NCI-H226 (cell line): ENCODE measurements at regions not wholly inside any gene's neighbourhood (a gene's known extent, or its start where the extent isn't known, plus 50 kb on each side); places are given as distances from the start of the nearest gene placed in this dataset.
"Not testable (repeated sequence)": the region's sequence is repeated elsewhere in the genome, so short reads cannot be mapped to it uniquely, and the experiment has no call there.

Source experiments
- DNase-seq: peaks from one replicate; pipeline ENCODE4 v3.0.0-alpha.2; 2015

DNA sequence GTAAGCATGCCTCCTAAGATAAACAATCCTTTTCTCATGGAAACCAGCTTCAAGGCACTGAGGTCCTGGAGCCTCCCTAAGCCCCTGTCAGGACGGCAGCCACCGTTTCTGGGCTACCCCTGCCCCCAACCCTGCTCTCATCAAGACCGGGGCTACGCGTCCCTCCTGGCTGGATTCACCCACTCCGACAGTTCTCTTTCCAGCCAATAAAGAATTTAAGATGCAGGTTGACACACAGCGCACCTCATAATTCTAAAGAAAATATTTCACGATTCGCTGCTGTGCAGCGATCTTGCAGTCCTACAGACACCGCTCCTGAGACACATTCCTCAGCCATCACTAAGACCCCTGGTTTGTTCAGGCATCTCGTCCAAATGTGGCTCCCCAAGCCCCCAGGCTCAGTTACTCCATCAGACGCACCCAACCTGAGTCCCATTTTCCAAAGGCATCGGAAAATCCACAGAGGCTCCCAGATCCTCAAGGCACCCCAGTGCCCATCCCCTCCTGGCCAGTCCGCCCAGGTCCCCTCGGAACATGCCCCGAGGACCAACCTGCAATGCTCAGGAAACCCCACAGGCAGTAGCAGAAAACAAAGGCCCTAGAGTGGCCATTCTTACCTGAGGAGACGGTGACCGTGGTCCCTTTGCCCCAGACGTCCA lies 336.3 kb downstream of the TMEM121 start:
- DNase-seq: no peak

DNA sequence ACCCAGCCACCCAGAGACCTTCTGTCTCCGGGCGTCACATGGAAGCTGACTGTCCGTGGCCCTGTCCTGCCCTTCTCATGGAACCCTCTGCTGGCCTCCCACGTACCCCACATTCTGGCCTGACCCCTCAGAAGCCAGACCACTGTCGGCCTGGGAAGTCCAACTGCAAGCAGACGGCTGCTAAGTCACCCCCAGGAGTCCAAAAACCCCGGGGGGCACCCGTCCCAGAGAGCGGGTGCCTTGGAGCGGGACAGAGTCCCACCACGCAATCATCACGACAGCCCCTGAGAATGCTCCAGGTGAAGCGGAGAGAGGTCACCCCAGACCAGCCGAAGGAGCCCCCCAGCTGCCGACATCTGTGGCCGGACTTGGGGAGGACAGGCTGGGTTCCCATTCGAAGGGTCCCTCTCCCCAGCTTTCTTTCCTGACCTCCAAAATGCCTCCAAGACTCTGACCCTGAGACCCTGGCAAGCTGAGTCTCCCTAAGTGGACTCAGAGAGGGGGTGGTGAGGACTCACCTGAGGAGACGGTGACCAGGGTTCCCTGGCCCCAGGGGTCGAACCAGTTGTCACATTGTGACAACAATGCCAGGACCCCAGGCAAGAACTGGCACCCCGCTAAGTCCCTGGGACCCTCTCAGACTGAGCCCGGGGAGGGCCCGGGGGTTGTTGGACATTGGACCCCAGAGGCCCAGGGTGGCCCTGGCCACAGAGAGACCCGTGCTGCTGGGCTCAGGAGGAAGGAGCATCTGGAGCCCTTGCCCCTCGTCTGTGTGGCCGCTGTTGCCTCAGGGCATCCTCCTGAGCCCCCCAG lies 337.1 kb downstream of the TMEM121 start:
- no peak for DNase-seq

DNA sequence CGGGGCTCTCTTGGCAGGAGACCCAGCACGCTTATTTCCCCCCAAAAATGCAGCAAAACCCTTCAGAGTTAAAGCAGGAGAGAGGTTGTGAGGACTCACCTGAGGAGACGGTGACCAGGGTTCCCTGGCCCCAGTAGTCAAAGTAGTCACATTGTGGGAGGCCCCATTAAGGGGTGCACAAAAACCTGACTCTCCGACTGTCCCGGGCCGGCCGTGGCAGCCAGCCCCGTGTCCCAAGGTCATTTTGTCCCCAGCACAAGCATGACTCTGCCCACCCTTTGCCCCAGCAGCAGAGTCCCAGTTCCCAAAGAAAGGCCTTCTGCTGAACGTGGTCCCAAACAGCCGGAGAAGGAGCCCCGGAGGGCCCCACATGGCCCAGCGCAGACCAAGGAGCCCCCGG lies 337.7 kb downstream of the TMEM121 start:
- DNase-seq: no peak

DNA sequence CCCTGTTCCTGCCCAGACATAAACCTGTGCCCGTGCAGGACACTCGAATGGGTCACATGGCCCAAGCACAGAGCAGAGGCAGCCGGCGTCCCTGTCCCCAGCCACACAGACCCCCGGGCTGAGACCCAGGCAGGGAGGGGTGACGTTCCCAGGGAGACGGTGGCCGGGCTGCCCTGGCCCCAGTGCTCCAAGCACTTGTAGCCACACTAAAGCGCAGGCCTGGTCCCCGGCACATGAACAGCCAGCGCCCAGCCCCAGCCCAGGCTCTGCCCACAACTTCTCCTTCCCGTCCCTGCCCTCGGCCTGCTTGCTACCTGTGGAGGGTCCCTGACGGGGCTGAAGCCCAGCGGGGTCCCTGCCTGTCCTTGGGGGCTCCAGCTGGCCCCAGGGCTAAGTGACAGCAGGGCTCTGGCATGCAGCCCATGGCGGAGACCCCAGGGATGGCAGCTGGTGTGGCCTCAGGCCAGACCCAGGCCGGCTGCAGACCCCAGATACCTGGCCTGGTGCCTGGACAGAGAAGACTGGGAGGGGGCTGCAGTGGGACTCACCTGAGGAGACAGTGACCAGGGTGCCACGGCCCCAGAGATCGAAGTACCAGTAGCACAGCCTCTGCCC lies 338.4 kb downstream of the TMEM121 start:
- DNase-seq: no peak

DNA sequence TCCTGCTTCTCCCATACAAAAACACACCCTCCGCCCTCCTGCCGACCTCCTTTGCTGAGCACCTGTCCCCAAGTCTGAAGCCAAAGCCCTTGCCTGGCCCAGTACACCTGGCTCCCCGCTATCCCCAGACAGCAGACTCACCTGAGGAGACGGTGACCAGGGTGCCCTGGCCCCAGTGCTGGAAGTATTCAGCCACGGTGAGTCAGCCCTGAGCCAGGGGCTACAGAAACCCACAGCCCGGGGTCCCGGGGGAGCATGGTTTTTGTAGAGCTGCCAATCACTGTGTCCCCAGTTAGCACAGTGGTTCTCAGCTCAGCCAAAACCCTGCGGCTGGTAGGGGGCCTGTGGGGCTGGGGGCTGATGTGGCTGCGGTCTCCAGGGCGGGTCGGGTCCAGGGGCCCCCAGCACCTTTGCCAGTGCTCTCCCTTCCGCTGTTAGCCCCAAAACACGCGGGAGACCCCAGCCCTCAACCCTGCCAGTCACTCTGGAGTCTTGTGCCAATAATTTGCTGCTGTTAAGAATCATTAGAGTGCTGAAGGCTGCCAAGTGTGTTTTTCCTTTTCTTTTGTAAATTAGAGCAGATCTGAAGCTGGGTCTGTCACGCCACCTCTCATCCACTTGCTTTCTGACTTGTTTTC lies 339.0 kb downstream of the TMEM121 start:
- no peak for DNase-seq

DNA sequence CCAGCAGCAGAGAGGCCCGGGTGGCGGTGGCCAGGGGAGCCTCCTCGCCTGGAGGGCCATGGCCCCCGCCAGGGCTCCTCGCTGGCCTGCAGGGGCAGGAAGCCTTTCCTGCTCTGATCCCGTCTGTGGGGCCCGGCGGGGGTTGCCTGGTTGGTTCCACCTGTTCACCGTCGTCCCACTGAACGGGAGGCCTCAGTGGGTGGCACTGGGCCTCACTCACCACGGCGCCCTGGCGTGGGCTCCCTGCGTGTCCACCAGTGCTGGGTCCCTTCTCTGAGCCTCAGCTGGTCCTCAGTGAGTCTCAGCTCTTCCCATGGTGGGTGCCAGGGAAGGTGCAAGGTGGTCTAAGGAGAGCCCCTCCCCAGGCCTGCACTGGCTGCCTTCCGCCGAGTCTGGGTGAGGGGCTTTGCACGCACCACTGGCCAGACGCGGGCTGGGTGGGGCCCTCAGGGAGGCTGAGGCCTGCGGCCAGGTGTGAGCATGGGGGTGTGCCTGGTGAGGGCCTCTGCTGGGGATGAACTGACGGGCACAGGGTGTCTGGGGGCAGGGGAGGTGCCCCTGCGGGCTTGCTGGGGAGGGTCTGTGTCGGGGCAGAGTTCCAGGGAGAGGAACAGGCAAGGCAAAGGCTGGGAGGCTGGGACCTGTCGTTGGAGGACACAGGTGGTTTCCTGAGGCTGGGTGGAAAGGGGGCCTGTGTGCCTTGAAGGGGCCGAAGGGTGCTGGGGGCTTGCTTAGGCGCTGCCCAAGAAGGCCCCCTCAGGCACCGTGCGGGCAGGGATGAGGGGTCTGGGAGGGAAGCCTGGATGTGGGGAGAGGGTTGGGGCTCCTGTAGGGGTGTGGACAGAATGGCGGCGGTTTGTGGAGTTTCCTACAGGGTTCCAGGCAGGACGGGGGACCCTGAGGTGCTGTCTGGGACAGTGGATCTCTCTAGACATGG lies 339.8 kb downstream of the TMEM121 start:
- DNase-seq: no peak

DNA sequence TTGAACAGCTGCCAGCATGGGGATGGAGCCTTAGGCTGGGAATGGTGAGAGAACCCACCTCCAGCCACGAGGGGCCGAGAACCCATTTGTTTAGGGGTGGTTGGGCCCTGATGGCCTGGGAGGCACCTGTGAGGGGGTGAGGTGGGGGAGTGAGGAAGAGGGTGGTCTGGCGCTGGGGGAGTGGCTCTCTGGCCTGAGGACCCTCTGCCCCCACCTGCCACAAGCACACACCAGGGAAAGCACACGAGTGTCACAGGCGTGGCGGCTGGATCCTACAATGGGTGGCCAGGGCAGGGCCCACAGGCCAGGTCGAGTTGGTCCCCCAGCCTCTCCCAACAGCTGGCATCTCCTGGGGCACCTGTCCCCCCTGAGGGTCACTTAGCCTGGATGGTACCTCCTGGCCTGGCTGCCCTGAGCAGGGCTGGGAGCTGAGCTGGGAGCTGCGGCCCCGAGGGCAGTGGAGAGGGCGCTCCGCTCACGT lies 340.5 kb downstream of the TMEM121 start:
- DNase-seq: no peak

DNA sequence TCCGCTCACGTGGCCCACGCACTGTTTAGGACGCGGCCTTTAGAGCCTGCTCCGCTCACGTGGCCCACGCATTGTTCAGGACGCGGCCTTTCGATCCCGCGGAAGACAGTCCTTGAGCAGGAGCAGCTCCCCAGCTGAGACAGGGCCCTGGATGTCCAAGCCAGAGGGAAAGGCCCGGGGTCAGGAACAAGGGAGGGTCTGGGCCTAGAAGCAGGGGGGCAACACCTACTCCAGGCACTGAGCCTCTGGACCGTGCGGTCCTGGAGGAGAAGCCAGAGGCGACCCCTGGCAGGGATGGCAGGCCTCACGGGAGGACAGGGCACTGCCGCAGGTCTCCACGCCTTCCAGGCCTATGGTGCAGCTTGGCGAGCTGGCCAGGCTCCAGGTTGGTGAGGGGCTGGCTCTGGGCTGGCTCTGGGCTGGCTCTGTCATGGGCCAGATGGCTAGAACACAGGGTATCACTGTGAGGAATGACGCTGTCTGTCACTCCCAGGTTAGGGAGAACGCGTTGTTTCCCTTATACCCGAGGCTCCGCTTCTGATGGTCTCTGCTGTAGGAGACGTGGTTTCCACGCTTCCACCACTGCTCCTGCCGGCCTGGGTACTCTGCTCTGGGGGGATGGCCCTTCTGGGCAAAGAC lies 341.7 kb downstream of the TMEM121 start:
- no peak for DNase-seq

DNA sequence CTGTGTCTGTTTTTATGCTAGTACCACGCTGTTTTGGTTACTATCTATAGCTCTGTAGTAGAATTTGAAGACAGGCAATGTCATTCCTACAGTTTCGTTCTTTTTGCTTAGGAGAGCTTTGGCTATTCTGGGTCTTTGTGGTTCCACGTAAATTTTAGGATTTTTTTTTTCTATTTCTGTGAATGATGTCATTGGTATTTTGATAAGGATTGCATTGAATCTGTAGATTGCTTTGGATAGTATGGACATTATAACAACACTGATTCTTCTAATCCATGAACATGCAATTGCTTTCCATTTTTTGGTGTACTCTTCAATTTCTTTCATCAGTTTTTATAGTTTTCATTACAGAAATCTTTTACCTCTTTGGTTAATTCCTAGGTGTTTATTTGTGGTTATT lies 345.2 kb downstream of the TMEM121 start:
- DNase-seq: no peak

DNA sequence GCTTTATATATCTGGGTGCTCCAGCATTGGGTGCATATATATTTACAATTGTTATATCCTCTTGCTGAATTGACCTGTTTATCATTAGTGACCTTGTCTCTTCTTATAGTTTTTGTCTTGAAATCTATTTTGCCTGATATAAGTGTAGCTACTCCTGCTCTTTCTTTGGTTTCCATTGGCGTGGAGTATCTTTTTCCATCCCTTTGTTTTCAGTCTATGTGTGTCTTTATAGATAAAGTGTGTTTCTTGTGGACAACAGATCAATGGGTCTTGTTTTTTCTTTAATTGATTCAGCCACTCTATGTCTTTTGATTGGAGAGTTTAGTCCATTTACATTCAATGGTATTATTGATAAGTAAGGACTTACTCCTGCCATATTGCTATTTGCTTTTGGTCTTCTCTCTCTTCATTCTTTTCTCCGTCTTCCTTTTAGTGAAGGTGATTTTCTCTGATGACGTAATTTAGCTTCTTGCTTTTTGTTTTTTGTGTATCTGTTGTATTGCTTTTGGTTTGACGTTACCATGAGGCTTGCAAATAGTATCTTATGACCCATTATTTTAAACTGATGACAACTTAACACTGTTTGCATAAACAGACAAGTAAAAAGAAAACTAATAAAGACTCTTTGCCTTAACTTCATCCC lies 347.6 kb downstream of the TMEM121 start:
- DNase-seq: no peak

DNA sequence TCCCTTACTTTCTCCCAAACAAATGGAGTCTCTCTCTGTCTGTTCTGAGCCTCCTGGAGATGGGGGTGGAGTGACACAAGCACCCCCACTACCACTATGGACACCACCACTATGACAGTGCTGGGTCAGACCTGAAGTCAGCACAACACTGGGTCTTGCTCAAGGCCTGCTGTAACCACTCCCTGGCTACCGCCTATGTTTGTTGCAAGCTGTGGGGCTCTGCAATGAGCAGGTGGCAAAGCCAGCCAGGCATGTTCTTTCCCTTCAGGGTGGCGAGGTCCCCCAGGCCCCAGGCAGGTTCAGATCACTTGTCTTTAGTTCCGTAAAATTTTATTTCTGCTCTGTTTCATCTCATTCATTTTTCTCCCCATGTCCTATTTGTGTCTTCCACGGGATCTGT lies 349.8 kb downstream of the TMEM121 start:
- DNase-seq: no peak

DNA sequence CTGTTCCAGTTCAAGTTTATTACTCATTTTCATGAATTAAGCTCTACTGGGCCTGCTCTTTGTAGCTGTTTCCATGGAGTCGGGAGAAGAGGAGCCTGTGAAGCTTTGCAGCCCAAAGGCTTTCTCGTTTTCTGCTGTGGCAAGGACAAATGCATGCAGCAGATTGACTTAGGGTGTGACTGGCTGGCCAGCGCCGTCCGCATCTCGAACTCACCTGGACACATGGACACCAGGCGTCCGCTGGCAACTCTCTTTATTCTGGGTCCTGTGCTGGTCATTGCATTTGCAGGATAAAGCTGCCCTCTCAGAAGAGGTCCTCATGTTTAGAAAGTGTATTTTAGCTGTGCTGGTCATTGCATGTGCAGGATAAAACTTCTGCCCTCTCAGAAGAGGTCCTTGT lies 350.4 kb downstream of the TMEM121 start:
- no peak for DNase-seq

DNA sequence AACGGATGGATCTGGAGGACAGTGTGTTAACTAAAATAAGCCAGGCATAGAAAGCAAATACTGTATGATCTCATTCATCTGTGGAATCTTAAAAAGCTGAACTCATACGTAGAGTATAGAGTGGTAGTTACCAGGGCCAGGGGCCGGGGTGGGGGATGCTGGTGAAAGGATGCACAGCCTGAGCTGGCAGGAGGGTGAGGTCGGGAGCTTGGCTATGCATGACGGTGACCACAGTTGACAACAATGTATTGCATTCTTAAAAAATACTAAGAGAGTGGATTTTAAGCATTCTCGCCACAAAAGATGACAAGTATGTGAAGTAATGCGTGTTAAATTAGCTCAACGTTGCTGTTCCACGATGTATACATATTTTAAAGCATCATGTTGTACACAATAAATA lies 351.3 kb downstream of the TMEM121 start:
- no peak for DNase-seq

DNA sequence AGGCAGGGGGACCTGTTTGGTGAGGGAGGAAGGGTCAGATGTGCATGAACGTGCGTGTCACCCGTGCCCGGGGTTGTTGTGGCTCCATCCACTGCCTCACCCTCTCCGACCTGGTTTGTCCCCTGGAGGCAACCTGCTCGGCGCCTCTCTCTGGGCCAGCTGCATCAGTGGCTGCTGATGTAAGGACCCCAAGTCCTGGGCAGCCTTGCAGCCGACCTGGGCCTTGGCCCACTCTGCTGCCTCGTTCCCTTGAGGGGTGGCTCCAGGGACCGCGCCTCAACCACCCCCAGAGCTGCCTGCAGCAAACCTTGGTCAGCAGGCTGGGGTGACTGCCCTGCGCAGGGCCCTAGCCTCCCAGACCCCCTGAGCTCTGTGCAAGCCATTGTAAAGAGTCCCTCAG lies 351.7 kb downstream of the TMEM121 start:
- no peak for DNase-seq

DNA sequence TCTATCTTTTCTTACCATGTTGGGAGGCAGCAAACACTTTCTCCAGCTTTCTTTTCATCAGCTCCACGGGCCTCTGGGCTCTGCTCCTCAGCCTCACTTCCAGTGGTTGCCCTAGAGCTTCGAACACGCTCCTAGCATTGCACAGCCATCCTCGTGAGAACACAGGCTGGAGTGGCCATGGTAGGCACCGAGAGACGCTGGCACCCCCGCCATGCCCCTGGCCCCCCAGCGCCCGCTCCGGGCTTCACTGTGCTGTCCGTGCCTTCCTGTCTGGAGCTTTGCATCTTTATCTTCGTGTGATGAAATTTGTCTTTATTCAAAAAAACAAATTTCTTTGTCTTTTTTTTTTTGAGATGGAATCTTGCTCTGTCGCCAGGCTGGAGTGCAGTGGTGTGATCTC lies 352.2 kb downstream of the TMEM121 start:
- no peak for DNase-seq

DNA sequence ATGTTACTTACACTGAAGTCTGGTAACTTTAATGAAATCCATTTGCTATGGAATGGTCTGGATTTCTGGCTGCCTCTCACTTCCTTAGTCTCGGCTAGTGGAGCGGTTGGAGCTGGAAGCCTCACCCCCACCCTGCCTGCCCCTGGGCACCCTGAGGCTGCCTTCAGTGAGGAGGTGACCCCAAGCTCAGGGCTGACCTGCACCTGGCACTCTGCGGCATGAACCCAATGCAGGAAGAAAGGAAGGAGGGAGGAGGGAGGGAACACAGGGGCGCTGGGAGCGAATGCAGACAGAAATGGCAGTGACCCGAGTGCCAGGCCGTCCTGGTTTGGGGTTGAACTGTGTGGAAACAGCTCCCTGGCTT lies 353.1 kb downstream of the TMEM121 start:
- DNase-seq: no peak

DNA sequence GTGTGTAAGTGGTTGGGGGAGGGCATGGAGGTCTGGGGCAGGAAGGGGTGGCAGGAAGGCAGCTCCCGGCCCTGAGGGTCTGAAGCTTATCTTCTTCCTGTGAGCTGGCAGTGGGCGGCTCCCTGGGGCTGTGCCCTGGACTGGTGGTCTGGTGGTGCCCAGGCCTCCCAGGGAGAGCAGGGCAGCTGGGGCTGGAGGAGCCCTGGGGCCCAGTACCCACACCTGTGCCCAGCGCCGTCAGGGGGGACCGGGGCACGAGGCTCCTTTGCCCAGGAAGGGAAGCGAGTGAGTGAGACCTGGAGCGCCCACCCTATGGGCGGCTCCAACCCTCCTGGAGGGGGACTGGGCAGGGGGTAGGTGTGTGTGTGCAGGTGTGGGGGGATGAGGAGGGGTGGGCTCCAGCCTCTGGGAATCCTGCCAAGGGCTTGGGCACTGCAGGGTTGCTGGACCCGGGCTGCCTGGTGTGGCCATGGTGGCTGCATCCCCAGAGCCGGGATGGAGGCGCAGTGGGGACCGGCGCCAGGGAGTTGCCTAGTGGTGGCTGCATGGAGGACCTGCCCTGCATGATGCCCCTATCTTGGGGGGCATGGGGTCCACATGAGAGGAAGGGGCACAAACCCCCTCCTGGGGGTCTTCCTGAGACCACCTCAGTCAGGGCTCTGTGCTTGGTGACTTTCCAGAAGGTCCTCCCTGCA lies 353.6 kb downstream of the TMEM121 start:
- no peak for DNase-seq

DNA sequence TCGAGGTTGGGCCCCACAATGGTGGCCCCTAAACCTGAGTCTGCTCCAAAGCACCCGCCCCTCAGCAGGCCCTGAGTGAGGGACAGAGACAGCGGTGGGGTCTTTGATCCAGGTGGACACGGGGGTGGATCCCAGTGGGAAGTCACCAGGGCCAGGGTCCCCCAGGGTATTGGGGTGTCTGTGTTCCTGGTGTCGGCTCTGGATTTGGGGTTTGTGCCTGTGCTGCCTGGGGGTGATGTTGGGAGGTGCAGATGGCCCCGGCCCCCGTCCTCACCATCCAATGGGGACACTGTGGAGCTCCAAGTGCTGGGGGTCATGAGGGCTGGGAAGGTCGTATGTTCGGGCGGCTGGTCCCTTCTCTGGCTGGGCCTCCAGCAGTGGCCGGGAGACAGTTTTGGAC lies 354.2 kb downstream of the TMEM121 start:
- DNase-seq: no peak

DNA sequence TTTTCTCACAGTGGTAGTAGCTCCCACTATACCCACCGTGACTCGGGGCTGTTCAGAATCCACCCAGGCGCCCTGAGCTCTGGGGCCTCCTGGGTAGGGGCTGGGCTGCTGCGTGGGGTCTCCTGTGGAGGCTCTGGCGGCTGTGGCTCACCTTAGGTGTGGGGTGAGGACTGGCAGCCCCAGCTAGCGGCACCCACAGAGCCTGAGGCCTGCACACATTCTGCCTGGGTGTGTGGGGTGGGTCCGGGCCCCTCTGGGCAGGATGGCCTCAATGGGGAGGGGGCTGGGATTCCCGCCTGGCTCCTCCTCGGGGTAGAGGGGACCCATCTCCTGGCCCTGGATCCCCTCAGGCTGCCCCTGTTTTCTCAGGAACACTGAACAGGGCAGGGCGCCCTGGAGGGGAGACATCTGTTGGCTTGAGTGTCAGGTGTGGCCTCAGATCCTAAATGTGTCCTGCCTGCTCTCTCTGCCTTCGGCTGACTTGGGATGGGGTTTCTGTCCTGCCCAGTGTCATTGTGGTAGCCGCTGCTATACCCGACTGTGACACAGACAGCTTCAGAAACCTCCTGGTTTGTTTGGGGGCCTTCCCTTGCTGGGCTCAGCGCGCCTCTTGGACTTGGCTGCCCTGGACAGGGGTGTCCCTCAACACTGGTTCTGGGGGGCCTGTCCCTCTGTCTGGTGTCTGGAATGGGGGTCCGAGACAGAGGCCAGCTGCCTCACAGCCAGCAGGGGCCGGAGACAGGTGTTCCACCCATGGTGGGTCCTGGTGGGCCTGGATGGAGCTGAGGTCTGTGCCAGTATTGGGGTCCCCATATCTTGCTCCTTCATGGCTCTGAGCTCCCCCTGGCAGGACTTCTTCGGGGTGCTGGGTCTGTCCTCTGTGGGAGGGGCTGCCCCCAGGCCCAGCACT lies 354.9 kb downstream of the TMEM121 start:
- DNase-seq: no peak

DNA sequence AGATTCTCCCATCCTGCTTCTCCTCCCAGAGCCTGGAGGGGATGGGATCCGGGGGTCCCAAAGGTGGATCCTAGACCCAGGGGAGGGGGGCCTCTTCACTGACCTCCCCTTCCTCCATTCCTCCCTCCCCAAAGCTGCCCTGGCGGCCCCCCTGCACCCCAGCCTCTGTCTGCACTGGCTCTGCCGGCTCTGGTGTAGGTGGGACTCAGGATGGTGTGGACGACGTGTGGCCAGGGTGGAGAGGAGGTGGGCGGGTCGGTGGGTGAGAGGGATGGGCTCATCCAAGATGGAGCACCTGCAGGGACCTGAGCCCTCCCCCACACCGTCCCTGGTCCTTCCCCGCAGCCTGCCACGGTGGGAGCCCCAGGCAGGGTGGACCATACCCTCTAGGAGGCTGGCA lies 355.6 kb downstream of the TMEM121 start:
- DNase-seq: not testable (repeated sequence)
